ENCODE measurements at regions not wholly inside any gene's neighbourhood (a gene's known extent, or its start where the extent isn't known, plus 50 kb on each side); places are given as distances from the start of the nearest gene placed in this dataset.

DNA sequence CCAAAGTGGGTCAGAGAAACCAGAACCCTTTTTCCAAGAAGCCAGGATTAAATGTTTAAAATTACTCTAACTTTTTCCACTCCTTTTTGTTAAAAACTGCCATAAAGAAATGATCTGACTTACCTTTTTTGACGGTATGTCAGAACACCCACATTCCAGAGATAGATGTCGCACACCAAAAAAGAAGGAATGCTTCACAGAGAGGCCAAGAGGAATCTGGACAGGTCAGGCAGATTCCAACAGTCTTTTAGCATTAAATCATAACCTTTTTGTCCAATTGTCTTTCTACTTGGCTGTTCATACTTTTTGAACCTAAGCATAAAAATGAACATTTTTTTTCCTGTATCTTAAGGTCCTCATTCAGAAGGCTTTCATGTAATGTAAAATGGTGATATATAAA, 846.9 kb downstream of the NSUN3 start:
- TF ChIP-seq, protein P1, sequence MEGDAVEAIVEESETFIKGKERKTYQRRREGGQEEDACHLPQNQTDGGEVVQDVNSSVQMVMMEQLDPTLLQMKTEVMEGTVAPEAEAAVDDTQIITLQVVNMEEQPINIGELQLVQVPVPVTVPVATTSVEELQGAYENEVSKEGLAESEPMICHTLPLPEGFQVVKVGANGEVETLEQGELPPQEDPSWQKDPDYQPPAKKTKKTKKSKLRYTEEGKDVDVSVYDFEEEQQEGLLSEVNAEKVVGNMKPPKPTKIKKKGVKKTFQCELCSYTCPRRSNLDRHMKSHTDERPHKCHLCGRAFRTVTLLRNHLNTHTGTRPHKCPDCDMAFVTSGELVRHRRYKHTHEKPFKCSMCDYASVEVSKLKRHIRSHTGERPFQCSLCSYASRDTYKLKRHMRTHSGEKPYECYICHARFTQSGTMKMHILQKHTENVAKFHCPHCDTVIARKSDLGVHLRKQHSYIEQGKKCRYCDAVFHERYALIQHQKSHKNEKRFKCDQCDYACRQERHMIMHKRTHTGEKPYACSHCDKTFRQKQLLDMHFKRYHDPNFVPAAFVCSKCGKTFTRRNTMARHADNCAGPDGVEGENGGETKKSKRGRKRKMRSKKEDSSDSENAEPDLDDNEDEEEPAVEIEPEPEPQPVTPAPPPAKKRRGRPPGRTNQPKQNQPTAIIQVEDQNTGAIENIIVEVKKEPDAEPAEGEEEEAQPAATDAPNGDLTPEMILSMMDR (IDR thresholded peaks at IDR 0.05): no peak
- no peak for TF ChIP-seq POLR2AphosphoS5 (IDR thresholded peaks at IDR 0.05)
- no peak for TF ChIP-seq POLR2A (IDR thresholded peaks at IDR 0.05)
- no peak for TF ChIP-seq EP300 (IDR thresholded peaks at IDR 0.05; ENCODE audit: low read depth)

Measured in transverse colon (tissue), 4 donors.